B cell (primary cell): ENCODE measurements at regions not wholly inside any gene's neighbourhood (a gene's known extent, or its start where the extent isn't known, plus 50 kb on each side); places are given as distances from the start of the nearest gene placed in this dataset.

Source experiments
- ATAC-seq: fragments of 200-7000 bp; cut with Tn5 transposase; one replicate; pipeline ENCODE4 v1.10.0; 2021; ENCODE audit warnings: low read depth, mild to moderate bottlenecking, moderate number of reproducible peaks, moderate library complexity
- CTCF ChIA-PET: fragments of 350-600 bp; sonication (Branson Sonifier 250); formaldehyde crosslinking; loops from one replicate; lab custom pipeline; 2021; ENCODE audit warnings: antibody characterized with exemption, inconsistent platforms; lab: Charles Lee
- POLR2A ChIA-PET: fragments of 350-600 bp; sonication (Branson Sonifier 250); formaldehyde crosslinking; loops from one replicate; lab custom pipeline; 2021; ENCODE audit warnings: antibody characterized with exemption; lab: Charles Lee
- DNase-seq: peaks from one replicate; pipeline ENCODE4 v3.0.0; 2013
- H2AFZ ChIP-seq: 2 replicates; pipeline ENCODE4 v1.6.1; 2012; ENCODE audit warnings: mild to moderate bottlenecking, low read depth, low read length; ENCODE audit not compliant: insufficient read depth, poor library complexity, severe bottlenecking
- H3K27ac ChIP-seq, 2 donors: 1 replicate in 1 of 2; 2 replicates in 1 of 2; pipeline ENCODE4 v1.5.1; 2012 to 2013; ENCODE audit warnings: low read length in 2 of 2, mild to moderate bottlenecking in 2 of 2, moderate library complexity in 1 of 2
- H3K27me3 ChIP-seq, 4 experiments: fragments of 200-600 bp in 1 of 4; sonication (generic) in 1 of 4; replicated peaks in 1 of 4; 1 replicate in 2 of 4; 2 replicates in 2 of 4; pipeline versions ENCODE4 v1.6.1 to v1.7.0; 2013 to 2016; ENCODE audit warnings: low read length in 3 of 4, mild to moderate bottlenecking in 2 of 4, mixed read lengths in 1 of 4, moderate library complexity in 1 of 4; ENCODE audit not compliant: insufficient read depth in 4 of 4, control insufficient read depth in 3 of 4; ENCODE audit errors: control extremely low read depth in 1 of 4
- H3K36me3 ChIP-seq, 2 experiments: replicated peaks in 1 of 2; 1 replicate in 1 of 2; 2 replicates in 1 of 2; pipeline versions ENCODE4 v1.6.1 to v1.7.1; 2013; ENCODE audit warnings: low read length in 1 of 2; ENCODE audit not compliant: insufficient read depth in 2 of 2, control insufficient read depth in 1 of 2; ENCODE audit errors: control extremely low read depth in 1 of 2, extremely low read depth in 1 of 2
- H3K4me1 ChIP-seq, 2 donors: fragments of 200-600 bp in 1 of 2; sonication (generic) in 1 of 2; 1 replicate in 1 of 2; 2 replicates in 1 of 2; pipeline versions ENCODE4 v1.5.1 to v1.6.1; 2013 to 2017; ENCODE audit warnings: low read length in 2 of 2; ENCODE audit not compliant: control insufficient read depth in 2 of 2, insufficient read depth in 2 of 2
- H3K4me2 ChIP-seq: replicated peaks from 2 replicates; pipeline ENCODE3; 2012; ENCODE audit warnings: mild to moderate bottlenecking, low read depth, low read length; ENCODE audit not compliant: poor library complexity, severe bottlenecking
- H3K4me3 ChIP-seq, 5 experiments: fragments of 200-600 bp in 1 of 5; sonication (generic) in 1 of 5; 1 replicate in 3 of 5; 2 replicates in 2 of 5; pipeline versions ENCODE4 v1.5.1 to v1.7.0; 2011 to 2016; ENCODE audit warnings: low read length in 4 of 5, mild to moderate bottlenecking in 4 of 5, low read depth in 2 of 5, control low read depth in 1 of 5, moderate library complexity in 1 of 5; ENCODE audit not compliant: insufficient read depth in 1 of 5; ENCODE audit errors: control extremely low read depth in 1 of 5, extremely low read depth in 1 of 5
- H3K79me2 ChIP-seq: fragments of 200-600 bp; sonication (generic); one replicate; pipeline ENCODE4 v1.6.0; 2016; ENCODE audit warnings: low read length; ENCODE audit not compliant: control insufficient read depth, insufficient read depth
- H3K9ac ChIP-seq: fragments of 200-600 bp; sonication (generic); 2 replicates; pipeline ENCODE4 v1.6.1; 2017; ENCODE audit warnings: mild to moderate bottlenecking, low read length, moderate library complexity
- H3K9me3 ChIP-seq, 3 donors: one replicate each; pipeline versions ENCODE4 v1.6.1 to v1.7.1; 2013; ENCODE audit warnings: low read length in 2 of 3; ENCODE audit not compliant: control insufficient read depth in 2 of 3, insufficient read depth in 1 of 3; ENCODE audit errors: control extremely low read depth in 1 of 3
- H4K20me1 ChIP-seq: 2 replicates; pipeline ENCODE4 v1.6.0; 2012; ENCODE audit warnings: mild to moderate bottlenecking, low read length; ENCODE audit not compliant: insufficient read depth, control insufficient read depth, poor library complexity, severe bottlenecking
- H3K27ac Mint-ChIP-seq: one replicate; pipeline ENCODE4 v1.8.0; 2021; ENCODE audit warnings: mixed read lengths
- H3K27me3 Mint-ChIP-seq: one replicate; pipeline ENCODE4 v1.8.0; 2021; ENCODE audit warnings: mixed read lengths
- H3K4me1 Mint-ChIP-seq: one replicate; pipeline ENCODE4 v1.8.0; 2021; ENCODE audit warnings: mixed read lengths
- H3K4me3 Mint-ChIP-seq: one replicate; pipeline ENCODE4 v1.8.0; 2021; ENCODE audit warnings: mixed read lengths
- H3K9me3 Mint-ChIP-seq: one replicate; pipeline ENCODE4 v1.8.0; 2022; ENCODE audit warnings: mixed read lengths; ENCODE audit not compliant: insufficient read depth
- EZH2 ChIP-seq: IDR thresholded peaks from 2 replicates; pipeline ENCODE4 v1.6.1; 2012; ENCODE audit warnings: borderline replicate concordance, low read depth, mild to moderate bottlenecking, moderate library complexity, low read length; ENCODE audit not compliant: insufficient read depth, poor library complexity, severe bottlenecking
- WGBS: methylation state at CpG from one replicate; pipeline ENCODE4 v1.1.5; 2013; ENCODE audit warnings: missing lambda C conversion rate; ENCODE audit not compliant: insufficient coverage; 5-methylcytosine and 5-hydroxymethylcytosine counted together
- intact Hi-C: fragments of 100-400 bp; cut with micrococcal nuclease; formaldehyde crosslinking; loops from one replicate; pipeline ENCODE4 v1.10.0; 2022
- TF ChIP-seq, protein P1 (sequence below): fragments of 200-600 bp; IDR thresholded peaks from one replicate; pipeline ENCODE4 v1.8.0; 2022; ENCODE audit warnings: antibody characterized with exemption, mild to moderate bottlenecking

GRCh38 chr11:106427736-106428135, 350.3 kb downstream of the AASDHPPT start:
- Histone ChIP-seq H2AFZ (no peak overlapping the region), H3K36me3 (no peaks in the 10 kb centered on the region), H4K20me1 (no peaks in the 10 kb centered on the region), H3K79me2 (no peaks in the 10 kb centered on the region), H3K4me1 (no peaks in the 10 kb centered on the region), H3K9ac (no peak overlapping the region), H3K27ac (no peak overlapping the region), H3K4me3 (no peak overlapping the region), H3K4me2 (no peak overlapping the region), H3K27me3 (no peaks in the 10 kb centered on the region), H3K9me3 (no peaks in the 10 kb centered on the region)
- H3K4me3 Mint-ChIP-seq, result no peak overlapping the region
- TF ChIP-seq, protein P1, sequence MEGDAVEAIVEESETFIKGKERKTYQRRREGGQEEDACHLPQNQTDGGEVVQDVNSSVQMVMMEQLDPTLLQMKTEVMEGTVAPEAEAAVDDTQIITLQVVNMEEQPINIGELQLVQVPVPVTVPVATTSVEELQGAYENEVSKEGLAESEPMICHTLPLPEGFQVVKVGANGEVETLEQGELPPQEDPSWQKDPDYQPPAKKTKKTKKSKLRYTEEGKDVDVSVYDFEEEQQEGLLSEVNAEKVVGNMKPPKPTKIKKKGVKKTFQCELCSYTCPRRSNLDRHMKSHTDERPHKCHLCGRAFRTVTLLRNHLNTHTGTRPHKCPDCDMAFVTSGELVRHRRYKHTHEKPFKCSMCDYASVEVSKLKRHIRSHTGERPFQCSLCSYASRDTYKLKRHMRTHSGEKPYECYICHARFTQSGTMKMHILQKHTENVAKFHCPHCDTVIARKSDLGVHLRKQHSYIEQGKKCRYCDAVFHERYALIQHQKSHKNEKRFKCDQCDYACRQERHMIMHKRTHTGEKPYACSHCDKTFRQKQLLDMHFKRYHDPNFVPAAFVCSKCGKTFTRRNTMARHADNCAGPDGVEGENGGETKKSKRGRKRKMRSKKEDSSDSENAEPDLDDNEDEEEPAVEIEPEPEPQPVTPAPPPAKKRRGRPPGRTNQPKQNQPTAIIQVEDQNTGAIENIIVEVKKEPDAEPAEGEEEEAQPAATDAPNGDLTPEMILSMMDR, result no peak
- TF ChIP-seq EZH2, result no peak
- ATAC-seq (no peak), DNase-seq (no peak)
- H3K9me3 Mint-ChIP-seq, result no peaks in the 10 kb centered on the region
- intact Hi-C loops, result no loop called here
- H3K27ac Mint-ChIP-seq, result no peak overlapping the region
- ChIA-PET POLR2A (no interaction called here), CTCF (no interaction called here)
- H3K27me3 Mint-ChIP-seq, result no peaks in the 10 kb centered on the region
- no CpG with 5 or more reads among the region's 2 CpGs for WGBS
- no peaks in the 10 kb centered on the region for H3K4me1 Mint-ChIP-seq

DNA sequence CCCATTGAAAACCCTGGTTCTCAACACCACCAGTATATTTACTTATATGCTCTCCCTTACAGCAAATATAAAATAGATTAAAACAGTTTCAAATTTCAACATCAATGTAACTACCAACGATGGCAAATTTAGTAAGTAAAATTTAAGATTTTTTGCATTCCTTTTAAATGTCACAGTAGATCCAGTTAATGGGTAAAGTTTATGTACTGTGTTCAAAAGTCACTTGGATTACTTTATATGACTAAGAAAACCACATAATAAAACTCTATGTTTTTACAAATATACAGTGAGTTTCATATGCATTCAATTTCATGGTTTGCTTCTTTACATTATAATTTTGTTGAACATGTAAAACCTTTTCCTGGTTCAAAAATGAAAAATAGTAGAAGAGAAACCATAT, 364.6 kb downstream of the AASDHPPT start:
- WGBS, result no CpG with 5 or more reads among the region's 1 CpG
- H3K9me3 Mint-ChIP-seq, result no peaks in the 10 kb centered on the region
- DNase-seq (no peak), ATAC-seq (no peak)
- intact Hi-C loops, result no loop called here
- H3K79me2 ChIP-seq, result no peaks in the 10 kb centered on the region
- no peak overlapping the region for H3K27ac Mint-ChIP-seq
- H3K4me2 ChIP-seq, result no peak overlapping the region
- no peak overlapping the region for H3K4me3 Mint-ChIP-seq
- POLR2A ChIA-PET, result no interaction called here
- H3K4me3 ChIP-seq, result no peak overlapping the region
- no peak overlapping the region for H2AFZ ChIP-seq
- H3K36me3 ChIP-seq, result no peaks in the 10 kb centered on the region
- no peaks in the 10 kb centered on the region for H4K20me1 ChIP-seq
- no peak overlapping the region for H3K27ac ChIP-seq
- no peaks in the 10 kb centered on the region for H3K27me3 ChIP-seq
- no peaks in the 10 kb centered on the region for H3K27me3 Mint-ChIP-seq
- no peaks in the 10 kb centered on the region for H3K4me1 ChIP-seq
- no peak for TF ChIP-seq EZH2
- TF ChIP-seq, protein P1, result no peak
- no peaks in the 10 kb centered on the region for H3K4me1 Mint-ChIP-seq
- no peak overlapping the region for H3K9ac ChIP-seq
- CTCF ChIA-PET, result no interaction called here
- no peaks in the 10 kb centered on the region for H3K9me3 ChIP-seq
